WERI-Rb-1 (cell line): ENCODE measurements at regions not wholly inside any gene's neighbourhood (a gene's known extent, or its start where the extent isn't known, plus 50 kb on each side); places are given as distances from the start of the nearest gene placed in this dataset.

Experiments
- DNase-seq: peaks from one replicate; pipeline ENCODE4 v3.0.0-alpha.2; 2020
- H3K27ac ChIP-seq: fragments of 250-450 bp; sonication (Bioruptor Pico); 2 replicates; pipeline ENCODE4 v1.5.1; 2020; ENCODE audit warnings: mild to moderate bottlenecking, moderate library complexity
- H3K27me3 ChIP-seq: fragments of 250-450 bp; sonication (Bioruptor Pico); 2 replicates; pipeline ENCODE4 v1.5.1; 2021; ENCODE audit warnings: mild to moderate bottlenecking, low read depth, moderate library complexity; ENCODE audit not compliant: insufficient read depth, severe bottlenecking
- H3K36me3 ChIP-seq: fragments of 250-450 bp; sonication (Bioruptor Pico); 2 replicates; pipeline ENCODE4 v1.5.1; 2020; ENCODE audit warnings: mild to moderate bottlenecking, moderate library complexity
- H3K4me3 ChIP-seq: 2 replicates; pipeline ENCODE4 v1.5.1; 2011; ENCODE audit warnings: low read depth, mild to moderate bottlenecking, control low read depth, low read length
- H3K9me3 ChIP-seq: fragments of 250-450 bp; sonication (Bioruptor Pico); 2 replicates; pipeline ENCODE4 v1.5.1; 2021; ENCODE audit warnings: mild to moderate bottlenecking, moderate library complexity; ENCODE audit not compliant: severe bottlenecking
- CTCF ChIP-seq: IDR thresholded peaks from 2 replicates; pipeline ENCODE4 v1.5.1; 2011; ENCODE audit warnings: low read depth, mild to moderate bottlenecking, control low read depth, inconsistent platforms, low read length

GRCh38 chr2:116733699-116734098 lies 1080.8 kb upstream of the DDX18 start:
- H3K27ac ChIP-seq, result no peak overlapping the region
- peaks cover 31% of the 10 kb centered on the region for H3K27me3 ChIP-seq
- H3K4me3 ChIP-seq, result no peak overlapping the region
- DNase-seq, result no peak
- TF ChIP-seq CTCF, result no peak
- H3K9me3 ChIP-seq, result no peaks in the 10 kb centered on the region
- H3K36me3 ChIP-seq, result no peaks in the 10 kb centered on the region

GRCh38 chr2:116737951-116738350 lies 1076.5 kb upstream of the DDX18 start:
- peaks cover 20% of the 10 kb centered on the region for H3K27me3 ChIP-seq
- no peak overlapping the region for H3K27ac ChIP-seq
- H3K4me3 ChIP-seq, result no peak overlapping the region
- H3K36me3 ChIP-seq, result no peaks in the 10 kb centered on the region
- H3K9me3 ChIP-seq, result no peaks in the 10 kb centered on the region
- TF ChIP-seq CTCF, result no peak
- no peak for DNase-seq

- Histone ChIP-seq H3K27me3 (peaks cover 18% of the 10 kb centered on the region), H3K27ac (no peak overlapping the region), H3K36me3 (no peaks in the 10 kb centered on the region), H3K9me3 (no peaks in the 10 kb centered on the region), H3K4me3 (no peak overlapping the region)
- DNase-seq, result no peak
- no peak for TF ChIP-seq CTCF
Observed at GRCh38 chr2:116747103-116747502, 1067.4 kb upstream of the DDX18 start.

GRCh38 chr2:116749994-116750393 lies 1064.5 kb upstream of the DDX18 start:
- no peak overlapping the region for H3K27ac ChIP-seq
- H3K9me3 ChIP-seq, result no peaks in the 10 kb centered on the region
- no peak for TF ChIP-seq CTCF
- no peaks in the 10 kb centered on the region for H3K36me3 ChIP-seq
- no peak for DNase-seq
- H3K27me3 ChIP-seq, result peaks cover 33% of the 10 kb centered on the region
- no peak overlapping the region for H3K4me3 ChIP-seq

- H3K27me3 ChIP-seq, result peaks cover 49% of the 10 kb centered on the region
- no peak for TF ChIP-seq CTCF
- no peak overlapping the region for H3K27ac ChIP-seq
- H3K4me3 ChIP-seq, result no peak overlapping the region
- no peaks in the 10 kb centered on the region for H3K36me3 ChIP-seq
- no peaks in the 10 kb centered on the region for H3K9me3 ChIP-seq
- no peak for DNase-seq
Observed at GRCh38 chr2:116754381-116755101, 1060.0 kb upstream of the DDX18 start.

- H3K27me3 ChIP-seq, result peaks cover 9% of the 10 kb centered on the region
- no peaks in the 10 kb centered on the region for H3K9me3 ChIP-seq
- H3K36me3 ChIP-seq, result no peaks in the 10 kb centered on the region
- no peak overlapping the region for H3K27ac ChIP-seq
- no peak for TF ChIP-seq CTCF
- no peak overlapping the region for H3K4me3 ChIP-seq
- DNase-seq, result no peak
Observed at GRCh38 chr2:116761864-116762263, 1052.6 kb upstream of the DDX18 start.
